Pancreas (tissue), 10 donors: ENCODE measurements at regions not wholly inside any gene's neighbourhood (a gene's known extent, or its start where the extent isn't known, plus 50 kb on each side); places are given as distances from the start of the nearest gene placed in this dataset.

Experiments
- ATAC-seq, 4 donors: fragments of 200-7000 bp; cut with Tn5 transposase; one replicate each; pipeline versions ENCODE4 v1.8.0 to v1.9.1; 2020; ENCODE audit warnings: mild to moderate bottlenecking in 4 of 4, moderate library complexity in 4 of 4
- DNase-seq, 6 donors: peaks; one replicate each; pipeline ENCODE4 v3.0.0-alpha.2; 2020
- FAIRE-seq: peaks from 2 replicates; lab custom pipeline; 2012; peaks lifted over from hg19 to GRCh38; lab: Jason Lieb, UNC
- H3K27ac ChIP-seq, 4 donors: fragments of 200-600 bp; sonication (generic); 1 replicate in 3 of 4; 2 replicates in 1 of 4; pipeline versions ENCODE4 v1.5.0 to v1.8.0; 2020
- H3K27me3 ChIP-seq, 4 donors: fragments of 200-600 bp; one replicate each; pipeline ENCODE4 v1.8.0; 2021
- H3K36me3 ChIP-seq, 3 donors: fragments of 200-600 bp; sonication (generic) in 1 of 3; one replicate each; pipeline versions ENCODE4 v1.5.0 to v1.8.0; 2020 to 2021
- H3K4me1 ChIP-seq, 3 donors: fragments of 200-600 bp; one replicate each; pipeline ENCODE4 v1.8.0; 2021
- H3K4me3 ChIP-seq, 4 donors: fragments of 200-600 bp; sonication (generic) in 2 of 4; one replicate each; pipeline versions ENCODE4 v1.5.0 to v1.8.0; 2020 to 2021
- H3K9me3 ChIP-seq, 4 donors: fragments of 200-600 bp; one replicate each; pipeline ENCODE4 v1.8.0; 2021
- WGBS, 2 donors: extraction: QIAGEN DNeasy Blood & Tissue Kit; methylation state at CpG; one replicate each; pipeline ENCODE4 v1.1.7; 2013; 5-methylcytosine and 5-hydroxymethylcytosine counted together
- intact Hi-C, 3 donors: fragments of 100-400 bp; cut with DNase I; formaldehyde crosslinking; loops; one replicate each; pipeline versions ENCODE4 v1.11.1 to v1.14.2; 2022
- TF ChIP-seq, protein P1 (sequence below), 4 donors: fragments of 200-600 bp; sonication (generic) in 3 of 4; IDR thresholded peaks; one replicate each; pipeline versions ENCODE4 v1.5.0 to v1.8.0; 2021; ENCODE audit warnings: antibody characterized with exemption in 4 of 4
- donor health status: healthy with polysubstance abuse.
- donor health status: DM: no; HTN: no; CAD: no; lungs with moderate emphysema.
- donor health status: DM: no; HTN: no; CAD: no.
- donor health status: control.
- donor health status: control.
- donor health status: Bipolar disorder and iron deficiency.
- donor health status: DM: yes; HTN: yes; CAD: no.
- donor health status: DM: no; HTN: no; CAD: no.
- donor health status: DM: no; HTN: no; CAD: no.
- donor health status: DM: yes; HTN: yes; CAD: no.

DNA sequence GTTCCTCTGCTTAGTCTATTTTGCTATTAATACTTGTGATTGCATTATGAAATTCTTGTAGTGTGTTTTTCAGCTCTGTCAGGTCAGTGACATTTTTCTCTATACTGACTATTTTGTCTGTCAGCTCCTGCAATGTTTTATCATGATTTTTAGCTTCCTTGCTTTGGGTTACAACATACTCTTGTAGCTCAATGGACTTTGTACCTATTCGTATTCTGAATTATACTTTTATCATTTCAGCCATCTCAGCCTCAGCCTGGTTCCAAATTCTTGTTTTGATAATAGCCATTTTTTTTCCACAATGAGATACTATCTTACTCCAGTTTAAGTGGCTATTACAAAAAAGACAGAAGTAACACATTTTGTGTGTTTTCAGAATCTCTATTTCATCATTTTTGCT is 204.2 kb upstream of the ONECUT1 start:
- FAIRE-seq: no peak
- intact Hi-C loops: no loop called here
- TF ChIP-seq, protein P1, sequence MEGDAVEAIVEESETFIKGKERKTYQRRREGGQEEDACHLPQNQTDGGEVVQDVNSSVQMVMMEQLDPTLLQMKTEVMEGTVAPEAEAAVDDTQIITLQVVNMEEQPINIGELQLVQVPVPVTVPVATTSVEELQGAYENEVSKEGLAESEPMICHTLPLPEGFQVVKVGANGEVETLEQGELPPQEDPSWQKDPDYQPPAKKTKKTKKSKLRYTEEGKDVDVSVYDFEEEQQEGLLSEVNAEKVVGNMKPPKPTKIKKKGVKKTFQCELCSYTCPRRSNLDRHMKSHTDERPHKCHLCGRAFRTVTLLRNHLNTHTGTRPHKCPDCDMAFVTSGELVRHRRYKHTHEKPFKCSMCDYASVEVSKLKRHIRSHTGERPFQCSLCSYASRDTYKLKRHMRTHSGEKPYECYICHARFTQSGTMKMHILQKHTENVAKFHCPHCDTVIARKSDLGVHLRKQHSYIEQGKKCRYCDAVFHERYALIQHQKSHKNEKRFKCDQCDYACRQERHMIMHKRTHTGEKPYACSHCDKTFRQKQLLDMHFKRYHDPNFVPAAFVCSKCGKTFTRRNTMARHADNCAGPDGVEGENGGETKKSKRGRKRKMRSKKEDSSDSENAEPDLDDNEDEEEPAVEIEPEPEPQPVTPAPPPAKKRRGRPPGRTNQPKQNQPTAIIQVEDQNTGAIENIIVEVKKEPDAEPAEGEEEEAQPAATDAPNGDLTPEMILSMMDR (IDR thresholded peaks at IDR 0.05): no peak
- WGBS, 2 donors: 36 to 41% methylated on average over 1 of the region's 1 CpG
- DNase-seq: no peak
- Histone ChIP-seq H3K36me3 (no peaks in the 10 kb centered on the region), H3K27ac (no peak overlapping the region), H3K4me3 (no peak overlapping the region), H3K27me3 (no peaks in the 10 kb centered on the region), H3K4me1 (no peaks in the 10 kb centered on the region), H3K9me3 (no peaks in the 10 kb centered on the region)
- ATAC-seq: no peak

DNA sequence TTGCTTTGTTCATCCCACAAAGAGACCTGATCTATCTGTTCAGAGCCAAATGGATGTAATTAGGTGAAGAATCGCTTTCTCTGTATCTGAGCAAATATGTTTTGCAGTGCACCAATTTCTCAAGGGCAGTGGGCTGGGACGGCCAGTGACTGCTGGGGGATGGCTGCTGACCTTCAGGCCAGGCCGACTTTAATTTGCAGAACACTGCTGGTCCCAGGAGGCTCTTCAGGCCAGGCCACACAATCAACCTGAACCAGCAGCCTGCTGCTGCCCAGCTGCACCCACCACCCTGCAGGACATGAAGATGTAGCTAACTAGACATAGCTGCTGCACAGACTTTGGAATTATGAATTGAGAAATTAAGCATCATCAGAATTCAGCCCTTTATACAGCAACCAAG is 194.4 kb upstream of the ONECUT1 start:
- FAIRE-seq (no peak), ATAC-seq (no peak), DNase-seq (no peak)
- H3K36me3 ChIP-seq: no peaks in the 10 kb centered on the region
- intact Hi-C loops: no loop called here
- no peaks in the 10 kb centered on the region for H3K4me1 ChIP-seq
- TF ChIP-seq, protein P1 (IDR thresholded peaks at IDR 0.05): no peak
- H3K4me3 ChIP-seq: no peak overlapping the region
- WGBS, 2 donors: 78% methylated on average over 3 of the region's 3 CpGs
- no peaks in the 10 kb centered on the region for H3K9me3 ChIP-seq
- H3K27me3 ChIP-seq: no peaks in the 10 kb centered on the region
- no peak overlapping the region for H3K27ac ChIP-seq

DNA sequence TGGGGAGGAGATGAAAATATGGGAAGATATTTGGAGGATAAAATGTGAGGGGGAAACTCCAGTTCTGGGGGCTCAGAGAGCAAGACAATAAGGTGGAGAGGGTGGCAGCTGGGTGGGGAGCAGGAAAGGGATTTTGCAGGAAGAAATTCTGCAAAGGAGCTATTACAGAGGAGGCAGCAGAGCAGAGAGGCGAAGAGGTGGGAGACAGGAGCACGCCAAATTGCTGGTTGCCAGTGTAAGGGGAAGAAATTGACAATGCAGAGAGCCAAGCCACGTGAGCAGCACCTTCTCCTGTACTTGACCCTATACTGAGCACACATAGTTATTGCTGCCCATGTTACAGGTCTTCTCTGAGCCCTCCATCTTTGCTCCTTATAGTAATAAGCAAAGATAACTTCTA is 190.3 kb upstream of the ONECUT1 start:
- ATAC-seq (no peak), DNase-seq (no peak), FAIRE-seq (no peak)
- H3K36me3 ChIP-seq: no peaks in the 10 kb centered on the region
- intact Hi-C loops: no loop called here
- TF ChIP-seq, protein P1 (IDR thresholded peaks at IDR 0.05): no peak
- 89 to 95% methylated on average over 3 of the region's 3 CpGs for WGBS, 2 donors
- no peak overlapping the region for H3K4me3 ChIP-seq
- no peaks in the 10 kb centered on the region for H3K4me1 ChIP-seq
- H3K9me3 ChIP-seq: no peaks in the 10 kb centered on the region
- H3K27ac ChIP-seq: no peak overlapping the region
- no peaks in the 10 kb centered on the region for H3K27me3 ChIP-seq

DNA sequence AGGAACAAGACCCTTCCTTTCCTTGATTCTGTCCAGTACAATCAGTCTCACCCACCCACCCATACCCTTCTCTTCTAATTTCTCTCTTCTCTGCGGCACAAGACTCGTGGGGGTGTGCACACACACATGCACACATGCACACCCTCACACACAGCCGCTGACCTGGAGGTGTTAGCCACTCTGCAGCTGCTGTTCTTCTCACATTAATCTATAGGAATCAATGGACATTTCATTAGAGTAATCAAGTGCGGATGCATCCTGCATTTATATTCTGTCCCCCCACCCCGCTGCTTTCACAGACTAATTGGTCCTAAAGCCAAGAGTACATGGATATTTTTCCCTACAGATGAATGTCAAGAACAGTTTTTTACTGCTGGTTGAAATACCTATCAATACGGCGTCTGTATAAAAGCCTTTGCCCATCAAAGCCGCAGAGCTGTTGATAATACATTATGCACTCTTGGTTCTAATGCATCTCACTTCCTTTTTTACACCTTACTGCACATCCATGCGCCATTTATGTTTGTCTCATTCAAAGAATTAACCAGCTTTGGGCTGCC is 186.5 kb upstream of the ONECUT1 start:
- intact Hi-C loops: no loop called here
- Histone ChIP-seq H3K36me3 (no peaks in the 10 kb centered on the region), H3K9me3 (no peaks in the 10 kb centered on the region), H3K27ac (no peak overlapping the region), H3K4me1 (no peaks in the 10 kb centered on the region), H3K4me3 (no peak overlapping the region), H3K27me3 (no peaks in the 10 kb centered on the region)
- TF ChIP-seq, protein P1 (IDR thresholded peaks at IDR 0.05): no peak
- ATAC-seq (no peak), FAIRE-seq (no peak), DNase-seq (no peak)
- 86 to 89% methylated on average over 9 of the region's 9 CpGs for WGBS, 2 donors

DNA sequence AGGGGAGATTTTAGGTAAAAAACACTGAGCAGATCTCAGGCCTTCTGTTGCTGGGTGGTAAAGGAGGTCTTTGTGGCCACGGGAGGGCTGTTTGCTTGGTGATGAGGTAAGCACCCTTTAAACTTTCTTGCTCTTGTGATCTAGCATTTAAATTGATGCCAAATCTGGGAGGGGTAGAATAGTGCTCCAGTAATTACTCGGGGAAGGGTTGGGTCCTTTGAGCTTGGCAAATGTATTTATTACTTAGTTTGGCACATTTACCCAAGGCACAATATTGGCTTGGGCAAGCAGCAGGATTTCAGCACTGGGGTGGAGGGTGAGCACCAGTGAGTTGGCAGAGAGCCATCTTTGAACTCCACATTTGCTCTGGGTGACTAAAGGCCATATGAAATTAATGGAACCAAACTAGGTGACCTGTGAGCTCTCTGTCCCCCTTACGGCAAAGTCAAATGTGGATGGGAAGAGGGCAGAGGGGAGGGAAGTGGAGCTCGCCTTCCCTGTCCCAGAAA is 185.9 kb upstream of the ONECUT1 start:
- no peak for DNase-seq
- WGBS, 2 donors: 81 to 85% methylated on average over 4 of the region's 4 CpGs
- ATAC-seq: no peak
- no peak overlapping the region for H3K27ac ChIP-seq
- no peaks in the 10 kb centered on the region for H3K9me3 ChIP-seq
- no peaks in the 10 kb centered on the region for H3K36me3 ChIP-seq
- intact Hi-C loops: no loop called here
- no peaks in the 10 kb centered on the region for H3K4me1 ChIP-seq
- no peak for FAIRE-seq
- TF ChIP-seq, protein P1 (IDR thresholded peaks at IDR 0.05): no peak
- H3K27me3 ChIP-seq: no peaks in the 10 kb centered on the region
- no peak overlapping the region for H3K4me3 ChIP-seq
